OCI-LY3 (cell line): ENCODE measurements at regions not wholly inside any gene's neighbourhood (a gene's known extent, or its start where the extent isn't known, plus 50 kb on each side); places are given as distances from the start of the nearest gene placed in this dataset.

Source experiments
- EZH2phosphoT487 ChIP-seq: fragments of 200-600 bp; shearing (Covaris generic); IDR thresholded peaks from 2 replicates; pipeline ENCODE4 v1.6.1; 2018; ENCODE audit warnings: antibody characterized with exemption, mixed run types, low read depth
- TF ChIP-seq, protein P1 (sequence below): fragments of 200-600, 300-600 bp; sonication (generic); IDR thresholded peaks from 2 replicates; pipeline ENCODE4 v1.5.1; 2014; ENCODE audit warnings: antibody characterized with exemption, low read length, low read depth

DNA sequence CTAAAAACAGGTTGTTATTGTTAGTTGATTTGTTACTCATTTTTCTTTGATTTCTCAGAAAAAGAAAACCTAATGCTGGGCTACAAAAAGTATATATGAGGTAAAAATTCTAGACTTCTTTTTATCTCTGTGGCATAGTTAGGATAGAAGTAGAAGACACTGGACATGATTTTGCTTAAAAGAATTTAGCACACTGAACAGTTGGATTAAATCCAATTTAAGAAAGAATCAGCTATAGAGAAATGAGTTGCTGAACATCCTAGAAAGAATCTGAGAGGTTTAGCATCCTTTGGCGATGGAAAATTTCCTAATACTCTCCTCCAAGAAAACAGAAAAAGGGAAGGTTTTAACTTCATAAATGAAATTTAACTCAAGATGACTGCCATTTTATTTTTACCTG is 259.7 kb downstream of the TBL1XR1 start:
- TF ChIP-seq, protein P1, sequence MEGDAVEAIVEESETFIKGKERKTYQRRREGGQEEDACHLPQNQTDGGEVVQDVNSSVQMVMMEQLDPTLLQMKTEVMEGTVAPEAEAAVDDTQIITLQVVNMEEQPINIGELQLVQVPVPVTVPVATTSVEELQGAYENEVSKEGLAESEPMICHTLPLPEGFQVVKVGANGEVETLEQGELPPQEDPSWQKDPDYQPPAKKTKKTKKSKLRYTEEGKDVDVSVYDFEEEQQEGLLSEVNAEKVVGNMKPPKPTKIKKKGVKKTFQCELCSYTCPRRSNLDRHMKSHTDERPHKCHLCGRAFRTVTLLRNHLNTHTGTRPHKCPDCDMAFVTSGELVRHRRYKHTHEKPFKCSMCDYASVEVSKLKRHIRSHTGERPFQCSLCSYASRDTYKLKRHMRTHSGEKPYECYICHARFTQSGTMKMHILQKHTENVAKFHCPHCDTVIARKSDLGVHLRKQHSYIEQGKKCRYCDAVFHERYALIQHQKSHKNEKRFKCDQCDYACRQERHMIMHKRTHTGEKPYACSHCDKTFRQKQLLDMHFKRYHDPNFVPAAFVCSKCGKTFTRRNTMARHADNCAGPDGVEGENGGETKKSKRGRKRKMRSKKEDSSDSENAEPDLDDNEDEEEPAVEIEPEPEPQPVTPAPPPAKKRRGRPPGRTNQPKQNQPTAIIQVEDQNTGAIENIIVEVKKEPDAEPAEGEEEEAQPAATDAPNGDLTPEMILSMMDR, result no peak
- no peak for TF ChIP-seq EZH2phosphoT487
